ENCODE measurements at regions not wholly inside any gene's neighbourhood (a gene's known extent, or its start where the extent isn't known, plus 50 kb on each side); places are given as distances from the start of the nearest gene placed in this dataset.
A peak's percentile ranks its signal among the peaks of the same experiment; 100 is the strongest.

- Histone ChIP-seq H3K27ac (no peak overlapping the region), H3K9me3 (no peaks in the 10 kb centered on the region), H3K27me3 (no peaks in the 10 kb centered on the region), H3K4me3 (no peak overlapping the region), H3K4me1 (no peaks in the 10 kb centered on the region), H3K36me3 (no peaks in the 10 kb centered on the region)
- 38% methylated on average over 9 of the region's 9 CpGs for WGBS
- peak in 1 of 2 donors; percentile 70 for DNase-seq (ENCODE audit: low spot score in 2 of 2)
- TF ChIP-seq POLR2A (IDR thresholded peaks at IDR 0.05), result no peak
- TF ChIP-seq EP300 (IDR thresholded peaks at IDR 0.05), result no peak
- TF ChIP-seq POLR2AphosphoS5 (IDR thresholded peaks at IDR 0.05), result no peak
- TF ChIP-seq CTCF (IDR thresholded peaks at IDR 0.05), result no peak
These were observed 203.3 kb downstream of the OR13H1 start for GRCh38 chrX:131747173-131747572.

- Histone ChIP-seq H3K4me1 (no peaks in the 10 kb centered on the region), H3K36me3 (no peaks in the 10 kb centered on the region), H3K9me3 (no peaks in the 10 kb centered on the region), H3K27ac (no peak overlapping the region), H3K27me3 (no peaks in the 10 kb centered on the region), H3K4me3 (no peak overlapping the region)
- WGBS, result 48% methylated on average over 20 of the region's 24 CpGs
- TF ChIP-seq CTCF (IDR thresholded peaks at IDR 0.05) (no peak), POLR2AphosphoS5 (IDR thresholded peaks at IDR 0.05) (no peak), POLR2A (IDR thresholded peaks at IDR 0.05) (no peak), EP300 (IDR thresholded peaks at IDR 0.05) (no peak)
- DNase-seq (ENCODE audit: low spot score in 2 of 2), result peak in 1 of 2 donors; percentile 85
These were observed 208.8 kb downstream of the OR13H1 start for GRCh38 chrX:131752493-131753198.

GRCh38 chrX:131762802-131763234 lies 218.9 kb downstream of the OR13H1 start:
- Histone ChIP-seq H3K27ac (no peak overlapping the region), H3K36me3 (no peaks in the 10 kb centered on the region), H3K27me3 (no peaks in the 10 kb centered on the region), H3K4me1 (no peaks in the 10 kb centered on the region), H3K4me3 (no peak overlapping the region), H3K9me3 (no peaks in the 10 kb centered on the region)
- WGBS, result 35% methylated on average over 7 of the region's 7 CpGs
- TF ChIP-seq POLR2A (IDR thresholded peaks at IDR 0.05) (no peak), POLR2AphosphoS5 (IDR thresholded peaks at IDR 0.05) (no peak), EP300 (IDR thresholded peaks at IDR 0.05) (no peak), CTCF (IDR thresholded peaks at IDR 0.05) (peak in 1 of 2 donors; percentile 40)
- no peak for DNase-seq (ENCODE audit: low spot score in 2 of 2)

- H3K27me3 ChIP-seq, result no peaks in the 10 kb centered on the region
- TF ChIP-seq EP300 (IDR thresholded peaks at IDR 0.05), result no peak
- no peak for TF ChIP-seq POLR2A (IDR thresholded peaks at IDR 0.05)
- TF ChIP-seq CTCF (IDR thresholded peaks at IDR 0.05), result peak in 1 of 2 donors; percentile 21
- peak in 1 of 3 donors; percentile 30 for TF ChIP-seq POLR2AphosphoS5 (IDR thresholded peaks at IDR 0.05)
- no peaks in the 10 kb centered on the region for H3K4me1 ChIP-seq
- DNase-seq (ENCODE audit: low spot score in 2 of 2), result peak in 1 of 2 donors; percentile 80
- H3K36me3 ChIP-seq, result no peaks in the 10 kb centered on the region
- H3K27ac ChIP-seq, result no peak overlapping the region
- no peak overlapping the region for H3K4me3 ChIP-seq
- 36% methylated on average over 7 of the region's 10 CpGs for WGBS
- H3K9me3 ChIP-seq, result no peaks in the 10 kb centered on the region
These were observed 219.8 kb downstream of the OR13H1 start for GRCh38 chrX:131763674-131764073.

GRCh38 chrX:131764216-131764615 lies 220.3 kb downstream of the OR13H1 start:
- Histone ChIP-seq H3K27me3 (no peaks in the 10 kb centered on the region), H3K4me3 (no peak overlapping the region), H3K4me1 (no peaks in the 10 kb centered on the region), H3K27ac (no peak overlapping the region), H3K36me3 (no peaks in the 10 kb centered on the region), H3K9me3 (no peaks in the 10 kb centered on the region)
- no peak for DNase-seq (ENCODE audit: low spot score in 2 of 2)
- TF ChIP-seq CTCF (IDR thresholded peaks at IDR 0.05), result no peak
- TF ChIP-seq EP300 (IDR thresholded peaks at IDR 0.05), result no peak
- WGBS, result 27% methylated on average over 5 of the region's 5 CpGs

All from suprapubic skin (tissue), 4 donors.